ENCODE measurements at regions not wholly inside any gene's neighbourhood (a gene's known extent, or its start where the extent isn't known, plus 50 kb on each side); places are given as distances from the start of the nearest gene placed in this dataset.

DNA sequence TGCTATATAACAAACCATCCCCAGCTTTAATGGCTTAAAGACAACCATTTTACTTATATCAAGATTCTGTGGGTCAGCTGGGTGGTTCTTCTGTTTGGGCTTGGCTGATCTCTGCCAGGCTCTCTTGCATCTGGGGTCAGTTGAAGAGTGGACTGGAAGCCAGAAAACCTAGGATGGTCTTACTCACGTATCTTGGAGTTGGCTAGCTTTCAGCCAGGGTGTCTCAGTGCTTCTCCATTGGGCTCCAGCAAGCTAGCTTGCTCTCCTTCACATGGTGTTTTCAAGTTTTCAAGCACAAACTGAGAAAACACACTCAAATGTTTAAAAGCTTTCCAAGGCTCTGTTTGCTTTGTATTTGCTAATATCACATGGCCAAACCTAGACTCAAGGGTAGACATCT, 146.8 kb downstream of the PIK3R1 start:
- peaks cover 4% of the 10 kb centered on the region for H3K4me1 Mint-ChIP-seq

DNA sequence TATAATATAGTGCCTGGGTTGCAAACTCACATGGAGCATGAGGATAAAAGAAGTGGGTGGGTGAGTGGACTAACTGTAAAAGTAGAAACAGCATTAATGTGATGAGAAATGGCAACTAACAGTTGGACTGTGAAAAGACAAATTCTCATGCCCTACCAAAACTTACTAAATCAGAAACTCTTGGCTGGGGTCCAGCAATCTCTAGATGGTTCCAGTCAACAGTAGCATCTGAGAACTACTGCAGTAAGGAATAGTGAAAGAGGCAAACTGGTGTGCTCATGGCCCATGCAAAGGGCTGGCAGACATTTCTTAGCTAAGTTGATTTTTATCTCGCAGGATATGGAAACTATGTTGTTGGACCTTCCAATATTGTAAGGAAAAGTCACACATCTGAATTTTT, 150.3 kb downstream of the PIK3R1 start:
- Mint-ChIP-seq H3K9me3 (no peaks in the 10 kb centered on the region), H3K4me3 (no peak overlapping the region), H3K4me1 (no peaks in the 10 kb centered on the region), H3K27me3 (ENCODE audit: insufficient read depth) (no peaks in the 10 kb centered on the region), H3K36me3 (ENCODE audit: low read depth) (no peaks in the 10 kb centered on the region), H3K27ac (no peak overlapping the region)
- Histone ChIP-seq H3K27me3 (ENCODE audit: control insufficient read depth, insufficient read depth, low read length, poor library complexity, severe bottlenecking) (no peaks in the 10 kb centered on the region), H3K4me3 (ENCODE audit: low read length) (no peak overlapping the region), H3K36me3 (ENCODE audit: control insufficient read depth, insufficient read depth, low read length) (no peaks in the 10 kb centered on the region), H3K4me1 (ENCODE audit: control insufficient read depth, insufficient read depth, low read length) (no peaks in the 10 kb centered on the region), H3K9me3 (ENCODE audit: control insufficient read depth, low read length) (no peaks in the 10 kb centered on the region), H3K27ac (ENCODE audit: low read depth, low read length) (no peak overlapping the region), H3K9ac (ENCODE audit: extremely low read depth, low read length, poor library complexity, severe bottlenecking) (no peak overlapping the region)
- no peak for DNase-seq
- WGBS, 2 experiments (ENCODE audit: insufficient coverage in 1 of 2, insufficient read length in 1 of 2) = 94% methylated on average over 1 of the region's 1 CpG; no CpG with 5 or more reads in 1 of the 2 experiments
- TF ChIP-seq, protein P1, sequence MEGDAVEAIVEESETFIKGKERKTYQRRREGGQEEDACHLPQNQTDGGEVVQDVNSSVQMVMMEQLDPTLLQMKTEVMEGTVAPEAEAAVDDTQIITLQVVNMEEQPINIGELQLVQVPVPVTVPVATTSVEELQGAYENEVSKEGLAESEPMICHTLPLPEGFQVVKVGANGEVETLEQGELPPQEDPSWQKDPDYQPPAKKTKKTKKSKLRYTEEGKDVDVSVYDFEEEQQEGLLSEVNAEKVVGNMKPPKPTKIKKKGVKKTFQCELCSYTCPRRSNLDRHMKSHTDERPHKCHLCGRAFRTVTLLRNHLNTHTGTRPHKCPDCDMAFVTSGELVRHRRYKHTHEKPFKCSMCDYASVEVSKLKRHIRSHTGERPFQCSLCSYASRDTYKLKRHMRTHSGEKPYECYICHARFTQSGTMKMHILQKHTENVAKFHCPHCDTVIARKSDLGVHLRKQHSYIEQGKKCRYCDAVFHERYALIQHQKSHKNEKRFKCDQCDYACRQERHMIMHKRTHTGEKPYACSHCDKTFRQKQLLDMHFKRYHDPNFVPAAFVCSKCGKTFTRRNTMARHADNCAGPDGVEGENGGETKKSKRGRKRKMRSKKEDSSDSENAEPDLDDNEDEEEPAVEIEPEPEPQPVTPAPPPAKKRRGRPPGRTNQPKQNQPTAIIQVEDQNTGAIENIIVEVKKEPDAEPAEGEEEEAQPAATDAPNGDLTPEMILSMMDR (conservative IDR thresholded peaks at IDR 0.05) = no peak

More for the DNA sequence above, 146.8 kb downstream of the PIK3R1 start:
- WGBS, 2 experiments (ENCODE audit: insufficient coverage in 1 of 2, insufficient read length in 1 of 2) = 91 to 100% methylated on average over 1 of the region's 1 CpG
- Mint-ChIP-seq H3K9me3 (no peaks in the 10 kb centered on the region), H3K27me3 (ENCODE audit: insufficient read depth) (no peaks in the 10 kb centered on the region), H3K4me3 (no peak overlapping the region), H3K27ac (no peak overlapping the region), H3K36me3 (ENCODE audit: low read depth) (no peaks in the 10 kb centered on the region)
- no peak for DNase-seq
- no peaks in the 10 kb centered on the region for H3K4me1 ChIP-seq (ENCODE audit: control insufficient read depth, insufficient read depth, low read length)
- TF ChIP-seq, protein P1 (conservative IDR thresholded peaks at IDR 0.05) = no peak
- H3K27me3 ChIP-seq (ENCODE audit: control insufficient read depth, insufficient read depth, low read length, poor library complexity, severe bottlenecking) = no peaks in the 10 kb centered on the region
- H3K9ac ChIP-seq (ENCODE audit: extremely low read depth, low read length, poor library complexity, severe bottlenecking) = no peak overlapping the region
- no peak overlapping the region for H3K27ac ChIP-seq (ENCODE audit: low read depth, low read length)
- H3K9me3 ChIP-seq (ENCODE audit: control insufficient read depth, low read length) = no peaks in the 10 kb centered on the region
- no peak overlapping the region for H3K4me3 ChIP-seq (ENCODE audit: low read length)
- H3K36me3 ChIP-seq (ENCODE audit: control insufficient read depth, insufficient read depth, low read length) = no peaks in the 10 kb centered on the region

DNA sequence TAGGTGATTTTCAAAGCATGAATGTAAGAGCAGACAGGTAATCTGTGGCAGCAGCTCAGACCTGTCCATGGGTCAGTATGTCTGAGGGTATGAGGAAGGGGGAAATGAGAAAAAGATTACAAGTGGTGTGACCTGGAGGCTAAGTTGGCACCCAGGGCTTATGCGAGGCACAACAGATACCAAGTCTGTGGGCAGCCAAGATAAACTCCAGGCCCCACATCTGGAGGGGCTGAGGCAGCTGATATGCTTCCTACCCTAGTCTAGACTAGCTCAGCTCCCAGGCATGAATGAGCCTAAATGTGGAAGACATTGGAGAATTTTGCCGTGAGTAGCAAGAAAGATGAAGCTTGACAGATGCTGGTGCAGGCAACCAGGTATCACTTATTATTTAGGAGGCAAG, 151.7 kb downstream of the PIK3R1 start:
- Histone ChIP-seq H3K4me1 (ENCODE audit: control insufficient read depth, insufficient read depth, low read length) (no peaks in the 10 kb centered on the region), H3K27me3 (ENCODE audit: control insufficient read depth, insufficient read depth, low read length, poor library complexity, severe bottlenecking) (no peaks in the 10 kb centered on the region), H3K9ac (ENCODE audit: extremely low read depth, low read length, poor library complexity, severe bottlenecking) (no peak overlapping the region), H3K9me3 (ENCODE audit: control insufficient read depth, low read length) (no peaks in the 10 kb centered on the region), H3K27ac (ENCODE audit: low read depth, low read length) (no peak overlapping the region), H3K4me3 (ENCODE audit: low read length) (no peak overlapping the region), H3K36me3 (ENCODE audit: control insufficient read depth, insufficient read depth, low read length) (no peaks in the 10 kb centered on the region)
- DNase-seq = no peak
- Mint-ChIP-seq H3K4me3 (no peak overlapping the region), H3K27me3 (ENCODE audit: insufficient read depth) (no peaks in the 10 kb centered on the region), H3K36me3 (ENCODE audit: low read depth) (no peaks in the 10 kb centered on the region), H3K9me3 (no peaks in the 10 kb centered on the region), H3K27ac (no peak overlapping the region), H3K4me1 (no peaks in the 10 kb centered on the region)
- WGBS, 2 experiments (ENCODE audit: insufficient coverage in 1 of 2, insufficient read length in 1 of 2) = 91 to 100% methylated on average over 2 of the region's 2 CpGs
- TF ChIP-seq, protein P1 (conservative IDR thresholded peaks at IDR 0.05) = no peak
